Subcutaneous abdominal adipose tissue (tissue), 5 donors: ENCODE measurements at regions not wholly inside any gene's neighbourhood (a gene's known extent, or its start where the extent isn't known, plus 50 kb on each side); places are given as distances from the start of the nearest gene placed in this dataset.

Experiments
- H3K27ac ChIP-seq: one replicate; pipeline ENCODE4 v1.7.0; 2013; ENCODE audit warnings: low read depth, mild to moderate bottlenecking, inconsistent platforms, low read length, moderate library complexity
- H3K27me3 ChIP-seq, 5 donors: one replicate each; pipeline ENCODE4 v1.7.0; 2013; ENCODE audit warnings: low read length in 5 of 5, inconsistent platforms in 1 of 5; ENCODE audit not compliant: control insufficient read depth in 5 of 5, insufficient read depth in 4 of 5
- H3K36me3 ChIP-seq, 5 donors: one replicate each; pipeline ENCODE4 v1.7.0; 2013; ENCODE audit warnings: low read length in 5 of 5; ENCODE audit not compliant: control insufficient read depth in 5 of 5, insufficient read depth in 5 of 5
- H3K4me1 ChIP-seq, 5 donors: one replicate each; pipeline ENCODE4 v1.7.0; 2013; ENCODE audit warnings: low read length in 5 of 5, mild to moderate bottlenecking in 3 of 5, moderate library complexity in 1 of 5; ENCODE audit not compliant: control insufficient read depth in 5 of 5, insufficient read depth in 5 of 5
- H3K4me3 ChIP-seq, 5 donors: one replicate each; pipeline ENCODE4 v1.7.0; 2013; ENCODE audit warnings: low read length in 5 of 5, low read depth in 1 of 5
- H3K9ac ChIP-seq, 5 donors: one replicate each; pipeline ENCODE4 v1.7.0; 2013; ENCODE audit warnings: low read length in 5 of 5, mild to moderate bottlenecking in 4 of 5, moderate library complexity in 3 of 5
- H3K9me3 ChIP-seq, 5 donors: one replicate each; pipeline ENCODE4 v1.7.0; 2013; ENCODE audit warnings: low read length in 5 of 5; ENCODE audit not compliant: control insufficient read depth in 5 of 5
- donor health status: healthy.
- donor health status: healthy.
- donor health status: healthy.
- donor health status: healthy.
- donor health status: healthy.

- Histone ChIP-seq H3K27me3 (no peaks in the 10 kb centered on the region), H3K9ac (no peak overlapping the region), H3K4me3 (no peak overlapping the region), H3K4me1 (no peaks in the 10 kb centered on the region), H3K9me3 (no peaks in the 10 kb centered on the region), H3K36me3 (no peaks in the 10 kb centered on the region), H3K27ac (no peak overlapping the region)
Measured at GRCh38 chr16:61370564-61370963, 665.7 kb downstream of the CDH8 start.

GRCh38 chr16:61366006-61366405 is 670.2 kb downstream of the CDH8 start:
- no peaks in the 10 kb centered on the region for H3K9me3 ChIP-seq
- no peak overlapping the region for H3K9ac ChIP-seq
- no peaks in the 10 kb centered on the region for H3K27me3 ChIP-seq
- H3K4me3 ChIP-seq = no peak overlapping the region
- no peaks in the 10 kb centered on the region for H3K4me1 ChIP-seq
- no peaks in the 10 kb centered on the region for H3K36me3 ChIP-seq
- no peak overlapping the region for H3K27ac ChIP-seq

- Histone ChIP-seq H3K9me3 (no peaks in the 10 kb centered on the region), H3K27me3 (no peaks in the 10 kb centered on the region), H3K9ac (no peak overlapping the region), H3K27ac (no peak overlapping the region), H3K4me1 (no peaks in the 10 kb centered on the region), H3K4me3 (no peak overlapping the region), H3K36me3 (no peaks in the 10 kb centered on the region)
Measured at GRCh38 chr16:61364990-61365389, 671.2 kb downstream of the CDH8 start.

- Histone ChIP-seq H3K9me3 (no peaks in the 10 kb centered on the region), H3K9ac (no peak overlapping the region), H3K27ac (no peak overlapping the region), H3K4me1 (no peaks in the 10 kb centered on the region), H3K27me3 (no peaks in the 10 kb centered on the region), H3K36me3 (no peaks in the 10 kb centered on the region), H3K4me3 (no peak overlapping the region)
Measured at GRCh38 chr16:61362585-61362984, 673.7 kb downstream of the CDH8 start.

GRCh38 chr16:61344791-61345190 is 691.4 kb downstream of the CDH8 start:
- H3K9me3 ChIP-seq = no peaks in the 10 kb centered on the region

GRCh38 chr16:61332461-61332860 is 703.8 kb downstream of the CDH8 start:
- Histone ChIP-seq H3K27ac (no peak overlapping the region), H3K4me3 (no peak overlapping the region), H3K36me3 (no peaks in the 10 kb centered on the region), H3K9me3 (no peaks in the 10 kb centered on the region), H3K4me1 (no peaks in the 10 kb centered on the region), H3K9ac (no peak overlapping the region), H3K27me3 (no peaks in the 10 kb centered on the region)

More at GRCh38 chr16:61344791-61345190, 691.4 kb downstream of the CDH8 start:
- H3K4me3 ChIP-seq = no peak overlapping the region
- no peaks in the 10 kb centered on the region for H3K36me3 ChIP-seq
- H3K4me1 ChIP-seq = no peaks in the 10 kb centered on the region
- no peak overlapping the region for H3K27ac ChIP-seq
- no peak overlapping the region for H3K9ac ChIP-seq
- no peaks in the 10 kb centered on the region for H3K27me3 ChIP-seq

GRCh38 chr16:61324044-61324443 is 712.2 kb downstream of the CDH8 start:
- H3K4me3 ChIP-seq = no peak overlapping the region
- no peak overlapping the region for H3K27ac ChIP-seq
- H3K9me3 ChIP-seq = peaks cover 0 to 2% (median 0%) of the 10 kb centered on the region in 5 donors
- H3K36me3 ChIP-seq = no peaks in the 10 kb centered on the region
- H3K4me1 ChIP-seq = no peaks in the 10 kb centered on the region
- no peak overlapping the region for H3K9ac ChIP-seq
- no peaks in the 10 kb centered on the region for H3K27me3 ChIP-seq

- Histone ChIP-seq H3K36me3 (no peaks in the 10 kb centered on the region), H3K4me1 (no peaks in the 10 kb centered on the region), H3K9ac (no peak overlapping the region), H3K27me3 (no peaks in the 10 kb centered on the region), H3K27ac (no peak overlapping the region), H3K9me3 (peaks cover 0 to 2% (median 0%) of the 10 kb centered on the region in 5 donors), H3K4me3 (no peak overlapping the region)
Measured at GRCh38 chr16:61323456-61323855, 712.8 kb downstream of the CDH8 start.

GRCh38 chr16:61320791-61321190 is 715.4 kb downstream of the CDH8 start:
- H3K9ac ChIP-seq = no peak overlapping the region

GRCh38 chr16:61313931-61314330 is 722.3 kb downstream of the CDH8 start:
- H3K27me3 ChIP-seq = no peaks in the 10 kb centered on the region
- no peak overlapping the region for H3K9ac ChIP-seq
- no peak overlapping the region for H3K27ac ChIP-seq
- H3K9me3 ChIP-seq = no peaks in the 10 kb centered on the region
- no peaks in the 10 kb centered on the region for H3K36me3 ChIP-seq
- no peak overlapping the region for H3K4me3 ChIP-seq
- no peaks in the 10 kb centered on the region for H3K4me1 ChIP-seq

More at GRCh38 chr16:61320791-61321190, 715.4 kb downstream of the CDH8 start:
- Histone ChIP-seq H3K4me1 (no peaks in the 10 kb centered on the region), H3K9me3 (peaks cover 0 to 2% (median 0%) of the 10 kb centered on the region in 5 donors), H3K27ac (no peak overlapping the region), H3K4me3 (no peak overlapping the region), H3K36me3 (no peaks in the 10 kb centered on the region), H3K27me3 (no peaks in the 10 kb centered on the region)

- Histone ChIP-seq H3K27ac (no peak overlapping the region), H3K4me1 (no peaks in the 10 kb centered on the region), H3K9ac (no peak overlapping the region), H3K9me3 (no peaks in the 10 kb centered on the region), H3K27me3 (no peaks in the 10 kb centered on the region), H3K4me3 (no peak overlapping the region), H3K36me3 (no peaks in the 10 kb centered on the region)
Measured at GRCh38 chr16:61309386-61309785, 726.9 kb downstream of the CDH8 start.
